ENCODE measurements at regions not wholly inside any gene's neighbourhood (a gene's known extent, or its start where the extent isn't known, plus 50 kb on each side); places are given as distances from the start of the nearest gene placed in this dataset.

DNA sequence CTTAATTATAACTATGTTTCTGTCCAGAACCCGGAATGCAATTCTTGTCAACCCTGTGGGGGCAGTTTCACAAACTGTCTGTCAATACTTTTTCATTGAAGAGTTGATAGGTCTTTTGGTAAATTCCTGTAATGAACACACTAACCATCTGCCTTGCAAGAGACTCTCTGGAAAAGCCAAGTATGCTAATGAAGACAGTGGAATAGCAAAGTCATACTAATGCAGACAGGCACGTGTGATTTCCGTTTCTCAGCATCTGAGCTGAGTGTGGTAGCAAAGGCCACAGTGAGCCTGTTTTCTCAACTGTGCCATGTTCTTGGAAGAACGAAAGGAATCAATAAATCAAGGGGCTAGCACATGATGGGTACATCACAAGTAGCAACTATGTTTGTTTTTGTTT is 494.1 kb upstream of the NRP1 start:
- peaks cover 21% of the 10 kb centered on the region for H3K9me3 Mint-ChIP-seq (ENCODE audit: insufficient read depth)
- Histone ChIP-seq H3K9ac (ENCODE audit: low read length) (no peak overlapping the region), H2AFZ (ENCODE audit: insufficient read depth, low read depth, low read length, poor library complexity, severe bottlenecking) (no peak overlapping the region), H3K27me3 (replicated peaks in 1 of 4; ENCODE audit: control extremely low read depth in 1 of 4, control insufficient read depth in 3 of 4, insufficient read depth in 4 of 4, low read length in 3 of 4) (no peaks in the 10 kb centered on the region), H3K27ac (ENCODE audit: low read length in 2 of 2) (no peak overlapping the region), H3K9me3 (ENCODE audit: control extremely low read depth in 1 of 3, control insufficient read depth in 2 of 3, insufficient read depth in 1 of 3, low read length in 2 of 3) (no peaks in the 10 kb centered on the region), H3K4me1 (ENCODE audit: control insufficient read depth in 2 of 2, insufficient read depth in 2 of 2, low read length in 2 of 2) (no peaks in the 10 kb centered on the region), H3K4me3 (ENCODE audit: control extremely low read depth in 1 of 5, extremely low read depth in 1 of 5, insufficient read depth in 1 of 5, low read depth in 2 of 5, low read length in 4 of 5) (no peak overlapping the region), H4K20me1 (ENCODE audit: control insufficient read depth, insufficient read depth, low read length, poor library complexity, severe bottlenecking) (no peaks in the 10 kb centered on the region), H3K36me3 (replicated peaks in 1 of 2; ENCODE audit: control extremely low read depth in 1 of 2, control insufficient read depth in 1 of 2, extremely low read depth in 1 of 2, insufficient read depth in 2 of 2, low read length in 1 of 2) (no peaks in the 10 kb centered on the region), H3K79me2 (ENCODE audit: control insufficient read depth, insufficient read depth, low read length) (no peaks in the 10 kb centered on the region), H3K4me2 (replicated peaks; ENCODE audit: low read depth, low read length, poor library complexity, severe bottlenecking) (no peak overlapping the region)
- no peak for DNase-seq
- ATAC-seq (ENCODE audit: low read depth) = no peak
- intact Hi-C loops (cut with micrococcal nuclease) = loop anchor here (2.0 kb wide), 1 partner anchor 56 kb away; no protein-coding TSS in a partner anchor
- no peak overlapping the region for H3K27ac Mint-ChIP-seq
- H3K4me1 Mint-ChIP-seq = no peaks in the 10 kb centered on the region
- H3K4me3 Mint-ChIP-seq = no peak overlapping the region
- ChIA-PET POLR2A (no interaction called here), CTCF (no interaction called here)
- no peaks in the 10 kb centered on the region for H3K27me3 Mint-ChIP-seq
- WGBS (ENCODE audit: insufficient coverage) = 77% methylated on average over 2 of the region's 4 CpGs
- no peak for TF ChIP-seq EZH2 (IDR thresholded peaks at IDR 0.05; ENCODE audit: borderline replicate concordance, insufficient read depth, low read depth, low read length, poor library complexity, severe bottlenecking)
- TF ChIP-seq CTCF (IDR thresholded peaks at IDR 0.05) = no peak

DNA sequence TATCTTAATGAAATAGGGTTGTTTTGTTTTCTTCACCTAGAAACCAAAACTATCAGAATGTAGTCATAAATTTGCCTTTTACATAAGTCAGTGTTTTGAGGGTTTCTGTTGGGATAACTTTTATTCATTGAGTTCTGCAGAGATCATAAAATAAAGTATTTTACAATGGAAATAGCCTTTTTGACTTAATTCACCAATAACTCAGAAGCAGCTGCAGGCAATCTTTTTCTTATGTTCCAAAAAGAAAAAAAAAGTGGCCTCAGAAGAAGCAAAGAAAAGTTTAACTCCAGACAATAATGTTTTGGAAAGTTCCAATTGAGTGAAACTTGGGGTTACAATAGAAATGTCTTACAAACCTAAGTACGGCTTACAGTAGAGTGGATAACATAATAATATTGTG is 491.7 kb upstream of the NRP1 start:
- Histone ChIP-seq H3K27ac (ENCODE audit: low read length in 2 of 2) (no peak overlapping the region), H3K4me3 (ENCODE audit: control extremely low read depth in 1 of 5, extremely low read depth in 1 of 5, insufficient read depth in 1 of 5, low read depth in 2 of 5, low read length in 4 of 5) (no peak overlapping the region), H3K79me2 (ENCODE audit: control insufficient read depth, insufficient read depth, low read length) (no peaks in the 10 kb centered on the region), H3K4me1 (ENCODE audit: control insufficient read depth in 2 of 2, insufficient read depth in 2 of 2, low read length in 2 of 2) (no peaks in the 10 kb centered on the region), H3K27me3 (replicated peaks in 1 of 4; ENCODE audit: control extremely low read depth in 1 of 4, control insufficient read depth in 3 of 4, insufficient read depth in 4 of 4, low read length in 3 of 4) (no peaks in the 10 kb centered on the region), H3K9ac (ENCODE audit: low read length) (no peak overlapping the region), H3K36me3 (replicated peaks in 1 of 2; ENCODE audit: control extremely low read depth in 1 of 2, control insufficient read depth in 1 of 2, extremely low read depth in 1 of 2, insufficient read depth in 2 of 2, low read length in 1 of 2) (no peaks in the 10 kb centered on the region), H3K9me3 (ENCODE audit: control extremely low read depth in 1 of 3, control insufficient read depth in 2 of 3, insufficient read depth in 1 of 3, low read length in 2 of 3) (no peaks in the 10 kb centered on the region), H4K20me1 (ENCODE audit: control insufficient read depth, insufficient read depth, low read length, poor library complexity, severe bottlenecking) (no peaks in the 10 kb centered on the region), H3K4me2 (replicated peaks; ENCODE audit: low read depth, low read length, poor library complexity, severe bottlenecking) (no peak overlapping the region), H2AFZ (ENCODE audit: insufficient read depth, low read depth, low read length, poor library complexity, severe bottlenecking) (no peak overlapping the region)
- POLR2A ChIA-PET = no interaction called here
- Mint-ChIP-seq H3K4me1 (no peaks in the 10 kb centered on the region), H3K4me3 (no peak overlapping the region), H3K27ac (no peak overlapping the region), H3K9me3 (ENCODE audit: insufficient read depth) (peaks cover 18% of the 10 kb centered on the region), H3K27me3 (no peaks in the 10 kb centered on the region)
- no peak for ATAC-seq (ENCODE audit: low read depth)
- CTCF ChIA-PET = no interaction called here
- no peak for TF ChIP-seq EZH2 (IDR thresholded peaks at IDR 0.05; ENCODE audit: borderline replicate concordance, insufficient read depth, low read depth, low read length, poor library complexity, severe bottlenecking)
- TF ChIP-seq CTCF (IDR thresholded peaks at IDR 0.05) = no peak
- intact Hi-C loops (cut with micrococcal nuclease) = no loop called here
- DNase-seq = no peak
- WGBS (ENCODE audit: insufficient coverage) = no CpG with 5 or more reads among the region's 1 CpG

All from B cell (primary cell).